ENCODE measurements at regions not wholly inside any gene's neighbourhood (a gene's known extent, or its start where the extent isn't known, plus 50 kb on each side); places are given as distances from the start of the nearest gene placed in this dataset.

- POLR2A ChIA-PET (ENCODE audit: unreplicated experiment): no interaction called here
- peak overlapping the region; percentile 76 for H2BK120ac ChIP-seq (ENCODE audit: low read depth, low read length)
- no peak overlapping the region for H3K18ac ChIP-seq (ENCODE audit: low read depth, low read length)
- no peak overlapping the region for H2AK9ac ChIP-seq (replicated peaks; ENCODE audit: low read depth, low read length, poor library complexity)
- no peaks in the 10 kb centered on the region for H3K27me3 ChIP-seq (ENCODE audit: control insufficient read depth, insufficient read depth, low read length)
- peak overlapping the region; percentile 17 for H2BK5ac ChIP-seq (ENCODE audit: low read depth, low read length, poor library complexity, severe bottlenecking)
- peak overlapping the region; percentile 69 for H2BK20ac ChIP-seq (ENCODE audit: low read depth, low read length)
- H3K23ac ChIP-seq (ENCODE audit: low read depth, low read length): no peak overlapping the region
- H3K4me1 ChIP-seq (ENCODE audit: control insufficient read depth, insufficient read depth, low read length): peaks cover 2% of the 10 kb centered on the region; the same call in 1 of the 2 replicates
- dilution Hi-C loops (cut with HindIII; ENCODE audit: low sequenced_read_pairs, unreplicated experiment): no loop called here
- no peaks in the 10 kb centered on the region for H3K36me3 ChIP-seq (ENCODE audit: control insufficient read depth, insufficient read depth, low read length)
- H4K8ac ChIP-seq (ENCODE audit: low read depth in 2 of 2, low read length in 2 of 2): peak overlapping the region in 1 of 2 experiments; percentile 25; a peak in 1 of 4 replicates
- H3K14ac ChIP-seq (replicated peaks; ENCODE audit: low read depth, low read length): 0 out of 2 replicates have a peak overlapping the region, but pooled peaks have one; percentile 1
- peak overlapping the region; percentile 47 for H2AFZ ChIP-seq (replicated peaks; ENCODE audit: low read length, poor library complexity)
- H3K9ac ChIP-seq (ENCODE audit: low read depth, low read length): no peak overlapping the region
- H3K27ac ChIP-seq (ENCODE audit: insufficient read depth, low read length): no peak overlapping the region
- no peak overlapping the region for H3K56ac ChIP-seq (ENCODE audit: extremely low read depth, insufficient read depth, low read length)
- no peak overlapping the region for H3K4me2 ChIP-seq (ENCODE audit: low read depth, low read length)
- BruUV-seq (replicated peaks): no TSS peak
- peaks cover 5% of the 10 kb centered on the region; the same call in 1 of the 2 replicates for H3K9me1 ChIP-seq (ENCODE audit: insufficient read depth, low read length)
- no peak for ATAC-seq (ENCODE audit: low read depth)
- H2AK5ac ChIP-seq (ENCODE audit: low read depth, low read length): peak overlapping the region; percentile 47; the same call in 1 of the 2 replicates
- H3K4ac ChIP-seq (ENCODE audit: low read depth, low read length): peak overlapping the region; percentile 63
- CTCF ChIA-PET: interaction anchor here (0.6 kb wide), 1 partner anchor 12 kb away, joined by 3 read pairs; no protein-coding TSS in a partner anchor
- TF ChIP-seq CHD1 (IDR thresholded peaks at IDR 0.05; ENCODE audit: low read depth, low read length): no peak
- no peak for TF ChIP-seq SMC3 (IDR thresholded peaks at IDR 0.05; ENCODE audit: low read depth, low read length)
- TF ChIP-seq CEBPB (IDR thresholded peaks at IDR 0.05; ENCODE audit: low read depth, low read length): no peak
- no peak for TF ChIP-seq FOS (IDR thresholded peaks at IDR 0.05; ENCODE audit: low read depth, low read length)
- TF ChIP-seq RCOR1 (IDR thresholded peaks at IDR 0.05; ENCODE audit: insufficient replicate concordance, low read length): no peak
- H4K5ac ChIP-seq (ENCODE audit: low read depth, low read length): no peak overlapping the region
- H3K9me3 ChIP-seq (ENCODE audit: control insufficient read depth, insufficient read depth, low read length): no peaks in the 10 kb centered on the region
- peak overlapping the region; percentile 56 for H4K91ac ChIP-seq (ENCODE audit: insufficient read depth, low read depth, low read length)
- in situ Hi-C loops (cut with MboI; ENCODE audit: low sequenced_read_pairs): no loop called here
- H3K79me1 ChIP-seq (ENCODE audit: low read depth in 1 of 2, low read length in 2 of 2): no peaks in the 10 kb centered on the region
- intact Hi-C loops (cut with micrococcal nuclease): loop anchor here (5.0 kb wide), 1 partner anchor 682 kb away; no protein-coding TSS in a partner anchor
- H2BK15ac ChIP-seq (ENCODE audit: low read depth, low read length): no peak overlapping the region
- 100% methylated on average over 2 of the region's 3 CpGs; no CpG with 5 or more reads in 1 of the 2 experiments for WGBS, 2 experiments (ENCODE audit: extremely low coverage in 2 of 2, insufficient read length in 1 of 2)
- no peaks in the 10 kb centered on the region for H4K20me1 ChIP-seq (ENCODE audit: insufficient read depth, low read length)
- H3K4me3 ChIP-seq (ENCODE audit: insufficient read depth, low read depth, low read length): no peak overlapping the region
- no peak for DNase-seq
These were observed 57.0 kb upstream of the RGS7 start for GRCh38 chr1:241413974-241414373.
